C4-2B (cell line): ENCODE measurements at regions not wholly inside any gene's neighbourhood (a gene's known extent, or its start where the extent isn't known, plus 50 kb on each side); places are given as distances from the start of the nearest gene placed in this dataset.

ENCODE experiments used
- H3K27ac ChIP-seq: fragments of 450-650 bp; 2 replicates; pipeline ENCODE4 v1.5.1; 2017
- ZFX ChIP-seq: fragments of 450-650 bp; IDR thresholded peaks from 2 replicates; pipeline ENCODE4 v1.6.1; 2017
- TF ChIP-seq, protein P1 (sequence below): fragments of 450-650 bp; conservative IDR thresholded peaks from 2 replicates; pipeline ENCODE4 v1.5.1; 2017; ENCODE audit warnings: mild to moderate bottlenecking

DNA sequence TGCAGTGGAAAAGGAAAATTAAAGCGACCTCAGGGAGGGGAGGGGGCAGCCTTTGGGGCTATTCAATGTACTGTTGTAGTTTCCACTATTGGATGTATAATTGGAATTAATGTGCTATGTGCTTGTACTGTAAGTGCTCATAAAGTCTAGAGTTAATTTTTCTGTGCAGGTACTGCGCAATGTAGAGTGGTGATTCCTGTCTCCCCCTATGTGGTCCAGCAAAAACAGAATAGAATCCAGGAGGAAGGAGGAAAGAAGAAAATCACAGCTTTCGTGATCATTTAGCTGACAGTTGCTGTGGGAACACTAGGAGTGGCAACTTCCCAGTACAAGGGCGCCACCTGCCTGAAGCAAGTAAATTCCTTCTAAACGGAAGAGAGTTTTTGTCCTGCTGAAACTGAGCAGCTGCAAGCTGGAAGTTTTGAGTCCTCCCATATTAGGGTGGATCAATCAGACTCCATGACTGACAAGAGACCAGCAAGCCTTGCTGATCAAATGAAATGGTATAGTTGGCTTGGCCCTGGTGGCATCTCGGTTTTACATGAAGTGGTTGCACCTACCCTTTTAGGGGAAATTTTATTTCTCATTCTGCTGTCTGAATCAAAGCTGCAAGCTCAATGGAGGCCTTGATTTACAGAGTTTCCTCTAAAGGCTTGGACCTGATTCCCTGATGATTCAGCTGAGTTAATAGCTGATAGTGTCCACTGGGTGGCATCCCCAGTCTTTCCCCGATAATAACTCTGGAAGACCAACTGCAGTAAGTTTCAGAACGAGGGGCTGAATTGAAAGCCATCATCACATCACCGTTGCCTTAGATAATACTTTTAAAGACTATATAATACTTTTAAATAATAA lies 299.8 kb downstream of the HGF start:
- H3K27ac ChIP-seq: no peak overlapping the region
- TF ChIP-seq ZFX: no peak
- TF ChIP-seq, protein P1, sequence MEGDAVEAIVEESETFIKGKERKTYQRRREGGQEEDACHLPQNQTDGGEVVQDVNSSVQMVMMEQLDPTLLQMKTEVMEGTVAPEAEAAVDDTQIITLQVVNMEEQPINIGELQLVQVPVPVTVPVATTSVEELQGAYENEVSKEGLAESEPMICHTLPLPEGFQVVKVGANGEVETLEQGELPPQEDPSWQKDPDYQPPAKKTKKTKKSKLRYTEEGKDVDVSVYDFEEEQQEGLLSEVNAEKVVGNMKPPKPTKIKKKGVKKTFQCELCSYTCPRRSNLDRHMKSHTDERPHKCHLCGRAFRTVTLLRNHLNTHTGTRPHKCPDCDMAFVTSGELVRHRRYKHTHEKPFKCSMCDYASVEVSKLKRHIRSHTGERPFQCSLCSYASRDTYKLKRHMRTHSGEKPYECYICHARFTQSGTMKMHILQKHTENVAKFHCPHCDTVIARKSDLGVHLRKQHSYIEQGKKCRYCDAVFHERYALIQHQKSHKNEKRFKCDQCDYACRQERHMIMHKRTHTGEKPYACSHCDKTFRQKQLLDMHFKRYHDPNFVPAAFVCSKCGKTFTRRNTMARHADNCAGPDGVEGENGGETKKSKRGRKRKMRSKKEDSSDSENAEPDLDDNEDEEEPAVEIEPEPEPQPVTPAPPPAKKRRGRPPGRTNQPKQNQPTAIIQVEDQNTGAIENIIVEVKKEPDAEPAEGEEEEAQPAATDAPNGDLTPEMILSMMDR: peak; percentile 93

DNA sequence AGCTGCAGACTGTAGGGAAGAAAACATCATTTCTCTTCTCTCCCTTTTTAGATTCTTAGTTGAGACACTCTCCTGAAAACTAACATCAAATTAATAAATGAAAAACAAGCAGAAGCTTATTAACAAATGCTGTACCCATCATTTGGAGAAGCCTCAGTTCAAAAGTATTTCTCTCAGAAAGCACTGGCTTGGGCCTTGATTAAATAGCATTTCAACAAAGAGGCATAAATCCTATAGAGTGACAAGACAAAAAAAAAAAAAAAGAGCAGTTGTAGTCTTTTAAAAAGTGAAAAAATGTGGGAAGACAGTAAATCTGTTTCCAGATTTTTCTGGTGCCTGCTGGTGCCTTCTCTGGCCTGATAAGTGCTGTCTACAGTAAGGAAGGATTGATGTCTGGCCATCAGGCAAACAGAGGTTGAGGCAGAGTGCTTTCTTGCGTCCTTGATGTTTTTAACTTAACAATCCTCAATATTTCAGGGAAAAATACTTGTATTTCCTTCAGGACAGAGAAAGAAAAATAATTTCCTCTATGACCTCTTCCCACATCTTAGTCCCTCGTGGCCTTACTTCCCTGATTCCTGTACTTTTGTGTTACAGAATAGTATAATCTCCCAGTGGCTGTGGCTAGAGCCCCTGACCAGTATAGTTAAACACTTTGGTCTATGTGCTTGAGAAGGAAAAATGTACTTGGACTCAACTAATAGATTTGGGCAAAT lies 300.5 kb downstream of the HGF start:
- TF ChIP-seq ZFX: no peak
- TF ChIP-seq, protein P1: no peak
- H3K27ac ChIP-seq: no peak overlapping the region

DNA sequence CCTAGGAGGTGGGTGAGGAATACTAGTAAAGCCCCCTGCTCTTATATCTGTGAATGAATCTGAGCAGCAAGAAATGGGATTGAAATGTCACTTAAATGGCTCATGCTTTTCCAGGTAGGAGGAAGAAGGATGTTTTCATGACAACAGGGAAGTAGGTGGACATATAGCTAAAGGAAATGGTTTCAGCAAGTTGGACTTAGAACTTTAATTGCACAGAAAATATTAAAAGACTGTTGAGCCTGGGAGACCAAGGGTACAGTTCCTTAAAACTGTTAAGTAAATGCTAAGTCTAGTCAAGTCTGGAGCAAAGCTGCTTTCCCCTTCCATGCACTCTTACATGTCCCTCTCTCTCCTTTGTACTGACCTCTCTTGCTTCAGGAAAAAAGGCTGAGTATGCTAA lies 301.3 kb downstream of the HGF start:
- H3K27ac ChIP-seq: no peak overlapping the region
- no peak for TF ChIP-seq ZFX
- TF ChIP-seq, protein P1: no peak

DNA sequence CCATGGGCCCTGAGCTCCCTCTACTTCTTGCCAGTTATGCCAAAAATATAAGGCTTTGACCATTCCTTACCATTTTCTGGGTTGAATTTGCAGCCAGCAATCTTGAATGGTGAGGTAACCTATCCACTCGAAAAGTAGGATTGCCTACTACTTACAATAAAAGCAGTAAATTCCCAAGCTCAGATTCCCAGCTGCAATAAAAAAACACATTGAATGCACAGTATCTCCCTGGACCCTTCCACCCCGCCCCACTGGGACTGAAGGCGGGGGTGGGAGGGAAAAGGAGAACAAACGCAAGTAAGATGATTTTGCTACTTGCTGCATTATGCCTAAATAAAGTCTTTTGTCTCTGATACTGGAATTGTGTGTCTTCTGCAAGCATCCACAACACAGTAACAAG lies 301.9 kb downstream of the HGF start:
- TF ChIP-seq, protein P1: no peak
- no peak for TF ChIP-seq ZFX
- no peak overlapping the region; the same call in 1 of the 2 replicates for H3K27ac ChIP-seq

DNA sequence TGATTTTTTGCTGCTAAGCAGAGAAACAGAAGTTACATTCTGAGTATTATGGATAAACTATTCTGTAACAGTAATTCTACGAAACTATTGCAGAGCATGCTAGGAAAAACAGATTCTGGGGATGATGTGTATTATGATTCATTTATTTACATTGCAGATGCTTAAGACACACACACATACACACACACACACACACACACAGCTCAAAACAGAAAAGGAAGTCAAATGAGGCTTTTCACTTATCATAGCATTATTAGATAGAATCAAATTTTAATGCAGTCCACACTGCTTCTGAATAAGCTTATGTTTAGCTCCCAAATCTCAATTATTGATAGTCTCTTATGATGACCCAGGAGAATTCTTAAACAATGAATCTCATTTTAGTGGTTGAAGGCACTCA lies 307.2 kb downstream of the HGF start:
- no peak overlapping the region for H3K27ac ChIP-seq
- TF ChIP-seq, protein P1: no peak
- no peak for TF ChIP-seq ZFX

DNA sequence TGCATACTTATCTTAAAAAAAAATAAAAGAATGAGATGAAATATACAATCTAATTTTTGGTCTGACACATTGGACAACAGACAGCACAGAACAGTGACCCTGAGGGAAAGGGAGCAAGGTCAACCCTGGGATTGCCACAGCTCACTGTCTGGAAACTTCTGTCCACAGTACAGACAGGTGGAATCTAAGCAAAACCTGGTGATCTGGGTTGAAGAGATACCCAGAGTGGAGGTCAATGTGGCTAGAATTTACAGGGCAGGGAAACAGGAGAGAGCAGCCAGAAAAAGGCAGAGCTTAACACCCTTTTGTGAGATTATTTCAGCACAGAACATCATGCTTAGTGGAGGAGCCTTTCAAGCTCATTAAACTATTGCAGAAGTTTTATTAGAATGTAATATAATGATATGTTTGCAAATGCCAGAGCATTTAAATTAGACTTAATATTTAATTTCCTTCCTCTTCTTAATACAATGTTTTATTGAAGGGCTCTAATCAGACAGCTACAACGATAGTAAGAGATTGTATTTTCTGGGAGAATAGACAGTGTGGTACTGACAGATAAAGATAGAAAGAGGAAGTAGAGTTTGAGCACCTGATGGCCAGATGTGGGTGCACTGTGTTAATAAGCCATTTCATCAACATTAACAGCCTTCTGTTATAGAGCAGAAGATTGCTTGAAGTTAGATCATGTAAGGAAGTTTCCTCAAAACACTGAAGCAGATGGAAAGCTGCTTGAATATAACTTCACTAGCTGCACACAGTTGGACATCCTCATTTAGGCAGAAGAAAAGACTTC lies 309.4 kb downstream of the HGF start:
- H3K27ac ChIP-seq: no peak overlapping the region
- TF ChIP-seq ZFX: no peak
- TF ChIP-seq, protein P1: no peak

DNA sequence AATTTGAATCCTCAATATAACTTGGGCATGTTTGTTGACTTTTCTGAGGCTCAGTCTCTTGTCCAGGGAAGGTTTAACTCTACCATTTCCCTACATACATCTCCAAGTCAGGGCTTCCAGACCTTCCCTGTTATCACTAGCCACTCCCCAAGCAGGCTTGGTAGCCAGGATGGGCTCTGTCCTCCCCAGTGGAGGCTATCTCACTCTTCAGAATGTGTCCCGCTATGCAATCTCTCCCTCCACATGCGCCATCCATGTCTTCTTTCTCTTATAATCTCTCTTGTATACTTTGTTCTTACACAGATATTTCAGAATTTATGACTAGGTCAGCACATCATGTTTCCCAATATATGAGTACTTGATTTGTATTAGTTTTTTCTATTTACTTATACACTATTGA lies 310.4 kb downstream of the HGF start:
- H3K27ac ChIP-seq: no peak overlapping the region
- TF ChIP-seq ZFX: no peak
- TF ChIP-seq, protein P1: no peak
